ENCODE measurements at regions not wholly inside any gene's neighbourhood (a gene's known extent, or its start where the extent isn't known, plus 50 kb on each side); places are given as distances from the start of the nearest gene placed in this dataset.

DNA sequence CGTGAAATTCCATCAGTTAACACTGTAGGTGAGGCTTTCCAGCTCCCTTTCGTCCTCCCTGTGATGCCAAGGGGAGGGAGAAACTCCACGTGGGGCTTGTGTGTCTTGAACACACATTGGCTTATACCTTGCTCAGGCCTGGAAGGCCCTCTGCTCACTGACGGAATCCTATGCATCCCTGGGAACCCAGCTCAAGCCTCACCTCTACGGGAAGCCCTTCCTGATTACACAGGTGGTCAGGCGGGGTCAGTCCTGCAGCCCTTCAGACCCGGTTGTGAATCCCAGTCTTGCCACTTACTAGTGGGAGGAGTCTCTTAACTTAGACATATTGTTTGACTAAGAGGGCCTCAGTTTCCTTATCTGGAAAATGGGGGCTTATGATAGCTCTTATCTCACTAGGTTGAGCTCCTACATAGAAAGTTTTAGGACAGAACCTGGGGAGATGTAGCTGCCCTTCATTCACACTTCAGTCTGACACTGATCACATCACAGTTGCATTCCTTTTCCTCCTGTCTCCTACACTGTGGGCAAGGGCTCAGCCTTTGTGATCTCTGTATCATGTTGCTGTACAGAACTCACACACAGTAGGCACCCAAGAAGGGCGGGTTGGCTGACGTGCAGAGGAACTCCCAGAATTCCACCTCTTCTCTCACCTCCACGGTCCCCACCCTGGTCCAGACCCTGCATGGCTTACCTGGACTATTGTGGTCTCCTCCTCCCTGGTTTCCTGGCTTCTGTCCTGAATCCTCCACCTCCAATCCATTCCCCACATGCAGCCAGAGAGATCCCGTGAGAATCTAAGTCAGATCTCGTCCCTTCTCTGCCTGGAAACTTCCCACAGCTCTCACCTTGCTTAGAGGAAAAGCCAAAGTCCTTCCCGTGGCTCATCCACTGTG is 129.6 kb downstream of the CEBPB start:
- 76 to 80% methylated on average over 7 to 13 of the region's 13 CpGs for WGBS, 2 experiments (ENCODE audit: insufficient coverage in 2 of 2)
- Histone ChIP-seq H3K9me3 (ENCODE audit: control insufficient read depth, low read length) (no peaks in the 10 kb centered on the region), H3K4me1 (ENCODE audit: control insufficient read depth, insufficient read depth, low read length, poor library complexity, severe bottlenecking) (peaks cover 17% of the 10 kb centered on the region), H3K4me3 (ENCODE audit: extremely low read depth, insufficient read depth, low read length, poor library complexity, severe bottlenecking) (no peak overlapping the region), H3K27ac (ENCODE audit: low read depth, low read length, severe bottlenecking) (no peak overlapping the region), H3K36me3 (ENCODE audit: control insufficient read depth, insufficient read depth, low read length) (no peaks in the 10 kb centered on the region)

DNA sequence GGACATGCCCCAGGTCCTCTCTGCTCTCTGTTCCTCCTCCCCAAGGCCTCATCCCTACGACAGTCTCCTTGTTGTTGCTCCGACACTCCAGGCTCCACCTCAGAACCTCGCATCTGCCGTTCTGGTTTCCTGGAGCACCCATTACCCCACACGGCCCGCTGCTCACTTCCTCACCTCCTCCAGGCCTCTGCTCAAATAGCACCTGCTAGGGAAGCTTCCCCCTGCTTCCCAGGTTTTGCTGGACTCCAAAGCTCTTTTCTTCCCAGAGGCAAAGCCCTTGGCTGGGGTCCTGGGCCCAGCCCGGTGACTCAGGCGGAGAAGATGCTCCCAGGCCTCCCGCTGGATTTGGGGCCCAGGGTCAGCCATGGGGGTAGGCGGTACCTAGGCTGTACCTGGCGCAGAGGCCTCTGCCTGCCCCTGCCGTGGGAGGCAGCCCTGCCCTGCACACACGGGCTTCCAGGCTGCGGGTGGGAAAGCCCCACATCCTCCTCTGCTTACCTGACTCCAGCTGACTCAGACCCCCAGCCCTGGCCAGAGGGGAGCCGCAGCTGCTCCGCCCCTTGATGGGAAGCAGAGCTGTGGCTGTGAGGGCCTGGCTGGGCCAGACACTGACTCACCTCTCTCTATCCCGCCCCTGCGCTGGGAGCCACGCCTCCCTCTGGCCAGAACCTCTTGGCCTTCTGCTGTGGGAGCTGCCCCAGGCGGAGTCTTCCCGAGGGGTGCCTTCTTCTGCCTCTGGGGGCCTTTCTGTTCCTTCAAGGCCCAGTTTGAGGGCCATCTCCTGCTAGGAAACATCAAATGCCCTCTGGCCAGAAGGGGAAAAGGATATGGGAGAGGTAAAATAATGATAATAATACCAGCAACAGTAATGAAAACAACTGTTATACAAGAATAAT is 130.5 kb downstream of the CEBPB start:
- peak overlapping the region; percentile 70 for H3K27ac ChIP-seq (ENCODE audit: low read depth, low read length, severe bottlenecking)
- 37 to 46% methylated on average over 18 to 21 of the region's 21 CpGs for WGBS, 2 experiments (ENCODE audit: insufficient coverage in 2 of 2)
- H3K9me3 ChIP-seq (ENCODE audit: control insufficient read depth, low read length) = no peaks in the 10 kb centered on the region
- H3K4me1 ChIP-seq (ENCODE audit: control insufficient read depth, insufficient read depth, low read length, poor library complexity, severe bottlenecking) = peaks cover 17% of the 10 kb centered on the region
- no peak overlapping the region for H3K4me3 ChIP-seq (ENCODE audit: extremely low read depth, insufficient read depth, low read length, poor library complexity, severe bottlenecking)
- no peaks in the 10 kb centered on the region for H3K36me3 ChIP-seq (ENCODE audit: control insufficient read depth, insufficient read depth, low read length)

DNA sequence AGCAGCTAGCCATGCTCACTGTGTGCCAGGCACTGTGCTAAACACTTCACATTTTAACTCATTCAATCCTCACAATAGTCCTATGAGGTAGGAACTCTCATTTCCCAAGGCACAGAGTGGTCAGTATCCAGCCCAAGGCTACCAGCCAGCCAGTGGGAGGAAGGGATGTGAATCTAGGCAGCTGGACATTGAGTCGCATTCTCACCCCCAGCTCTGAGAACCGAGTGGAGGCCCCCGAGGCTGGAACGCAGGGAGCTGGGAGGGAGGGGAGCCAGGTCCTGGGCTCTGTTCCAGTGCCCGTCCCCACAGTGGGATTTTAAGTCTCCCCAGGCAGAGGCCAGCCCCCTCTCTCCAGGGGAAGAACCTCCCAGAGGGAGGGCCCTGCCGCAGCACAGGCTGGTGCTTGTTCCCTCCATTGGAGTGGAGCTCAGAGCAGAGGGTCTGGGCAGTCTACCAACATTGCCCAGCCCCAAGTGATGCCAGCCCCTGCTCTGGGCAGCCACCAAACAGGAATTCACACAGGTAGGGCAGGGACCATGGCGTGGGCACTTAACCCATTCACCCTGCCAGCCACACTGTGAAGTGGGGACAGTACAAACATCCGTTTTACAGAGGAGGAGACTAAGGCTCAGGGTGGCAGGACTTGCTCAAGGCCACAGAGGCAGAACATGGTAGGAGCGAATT is 131.3 kb downstream of the CEBPB start:
- no peaks in the 10 kb centered on the region for H3K9me3 ChIP-seq (ENCODE audit: control insufficient read depth, low read length)
- no peaks in the 10 kb centered on the region for H3K36me3 ChIP-seq (ENCODE audit: control insufficient read depth, insufficient read depth, low read length)
- peaks cover 17% of the 10 kb centered on the region for H3K4me1 ChIP-seq (ENCODE audit: control insufficient read depth, insufficient read depth, low read length, poor library complexity, severe bottlenecking)
- no peak overlapping the region for H3K4me3 ChIP-seq (ENCODE audit: extremely low read depth, insufficient read depth, low read length, poor library complexity, severe bottlenecking)
- peak overlapping the region; percentile 33 for H3K27ac ChIP-seq (ENCODE audit: low read depth, low read length, severe bottlenecking)
- WGBS, 2 experiments (ENCODE audit: insufficient coverage in 2 of 2) = 66 to 84% methylated on average over 7 to 8 of the region's 9 CpGs

DNA sequence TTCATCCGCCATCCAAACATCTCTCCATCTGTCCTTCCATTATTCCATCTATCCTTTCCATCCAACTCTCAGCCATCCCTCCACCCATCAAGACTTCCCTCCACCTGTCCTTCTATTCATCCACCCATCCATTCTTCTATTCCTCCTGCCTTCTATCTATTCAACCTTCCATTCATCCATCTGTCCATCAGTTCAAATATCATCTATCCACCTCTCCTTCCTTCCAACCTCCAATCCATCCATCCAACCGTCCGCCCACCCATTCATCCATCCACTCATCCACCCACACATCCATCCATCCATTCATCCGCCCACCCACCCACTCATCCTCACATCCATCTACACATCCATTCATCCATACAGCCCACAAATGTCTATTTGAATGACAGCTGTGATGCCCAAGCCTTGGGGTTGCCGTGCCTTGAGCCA is 132.1 kb downstream of the CEBPB start:
- Histone ChIP-seq H3K9me3 (ENCODE audit: control insufficient read depth, low read length) (no peaks in the 10 kb centered on the region), H3K4me1 (ENCODE audit: control insufficient read depth, insufficient read depth, low read length, poor library complexity, severe bottlenecking) (peaks cover 17% of the 10 kb centered on the region), H3K36me3 (ENCODE audit: control insufficient read depth, insufficient read depth, low read length) (no peaks in the 10 kb centered on the region), H3K27ac (ENCODE audit: low read depth, low read length, severe bottlenecking) (no peak overlapping the region), H3K4me3 (ENCODE audit: extremely low read depth, insufficient read depth, low read length, poor library complexity, severe bottlenecking) (no peak overlapping the region)
- 97% methylated on average over 5 of the region's 5 CpGs for WGBS, 2 experiments (ENCODE audit: insufficient coverage in 2 of 2)

DNA sequence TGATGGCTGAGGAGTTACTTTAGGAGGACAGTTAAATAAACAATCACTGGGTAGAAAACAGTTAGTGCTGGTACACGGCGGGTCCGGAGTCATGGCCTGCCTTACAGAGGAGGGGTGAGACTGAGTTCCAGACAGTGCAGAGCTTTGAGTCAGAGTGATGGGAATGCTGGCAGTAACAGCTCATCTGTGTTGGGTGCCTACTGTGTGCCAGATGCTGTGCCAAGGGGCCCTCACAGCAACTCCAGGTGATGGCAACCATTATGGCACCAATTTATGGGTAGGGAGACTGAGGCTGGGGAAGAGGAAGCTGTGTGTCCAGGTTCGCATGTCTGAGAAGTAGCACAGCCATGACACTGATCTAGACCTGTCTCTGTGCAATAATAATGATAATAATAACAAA is 132.6 kb downstream of the CEBPB start:
- WGBS, 2 experiments (ENCODE audit: insufficient coverage in 2 of 2) = 85 to 86% methylated on average over 3 of the region's 4 CpGs
- Histone ChIP-seq H3K4me3 (ENCODE audit: extremely low read depth, insufficient read depth, low read length, poor library complexity, severe bottlenecking) (no peak overlapping the region), H3K36me3 (ENCODE audit: control insufficient read depth, insufficient read depth, low read length) (no peaks in the 10 kb centered on the region), H3K4me1 (ENCODE audit: control insufficient read depth, insufficient read depth, low read length, poor library complexity, severe bottlenecking) (peaks cover 17% of the 10 kb centered on the region), H3K9me3 (ENCODE audit: control insufficient read depth, low read length) (no peaks in the 10 kb centered on the region), H3K27ac (ENCODE audit: low read depth, low read length, severe bottlenecking) (no peak overlapping the region)

DNA sequence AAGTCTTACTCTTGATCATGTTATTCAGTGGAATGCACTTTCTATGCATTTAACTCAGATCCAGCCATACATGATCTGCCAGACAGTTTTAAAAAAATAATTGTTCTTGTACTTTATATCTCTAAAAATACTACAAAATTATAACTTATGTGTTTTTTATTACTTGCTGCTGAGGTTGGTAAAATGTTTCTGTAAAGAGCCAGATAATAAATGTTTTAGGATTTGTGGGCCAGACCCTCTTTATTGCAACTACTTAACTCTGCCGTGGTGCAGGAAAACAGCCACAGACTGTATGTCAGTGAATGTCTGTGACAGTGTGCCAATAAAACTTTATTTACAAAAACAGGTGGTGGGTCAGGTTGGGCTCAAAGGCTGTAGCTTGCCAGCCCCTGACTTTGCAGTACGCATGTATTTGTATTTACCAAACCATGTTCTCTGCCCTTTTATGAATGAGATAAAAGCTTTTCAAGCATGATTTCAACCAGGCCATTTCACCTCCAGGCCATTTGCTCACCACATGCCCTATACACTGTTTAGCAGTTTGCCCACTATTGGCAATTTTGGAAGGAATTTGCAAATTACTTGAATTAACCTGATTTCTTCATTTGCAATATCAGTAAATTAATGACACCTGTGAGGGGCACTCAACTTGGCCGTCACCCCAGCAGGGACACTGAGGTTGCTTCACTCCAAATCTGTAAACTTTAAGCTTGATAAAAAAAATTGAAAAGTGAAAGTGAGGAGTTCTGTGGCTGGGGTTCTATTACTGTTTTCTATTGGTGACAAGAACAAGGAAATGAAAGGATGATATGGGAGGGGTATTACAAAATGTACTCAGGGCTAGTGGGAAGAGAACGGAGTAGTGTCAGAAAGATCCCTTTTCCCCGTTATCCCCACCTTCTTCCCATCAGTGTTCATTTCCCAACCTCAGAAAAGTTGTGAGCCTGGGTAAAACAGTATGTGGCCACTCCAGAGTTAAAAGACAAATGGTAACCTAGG is 133.4 kb downstream of the CEBPB start:
- Histone ChIP-seq H3K9me3 (ENCODE audit: control insufficient read depth, low read length) (no peaks in the 10 kb centered on the region), H3K4me1 (ENCODE audit: control insufficient read depth, insufficient read depth, low read length, poor library complexity, severe bottlenecking) (peaks cover 17% of the 10 kb centered on the region), H3K36me3 (ENCODE audit: control insufficient read depth, insufficient read depth, low read length) (no peaks in the 10 kb centered on the region), H3K4me3 (ENCODE audit: extremely low read depth, insufficient read depth, low read length, poor library complexity, severe bottlenecking) (no peak overlapping the region), H3K27ac (ENCODE audit: low read depth, low read length, severe bottlenecking) (no peak overlapping the region)
- WGBS, 2 experiments (ENCODE audit: insufficient coverage in 2 of 2) = 100% methylated on average over 1 of the region's 5 CpGs; no CpG with 5 or more reads in 1 of the 2 experiments

DNA sequence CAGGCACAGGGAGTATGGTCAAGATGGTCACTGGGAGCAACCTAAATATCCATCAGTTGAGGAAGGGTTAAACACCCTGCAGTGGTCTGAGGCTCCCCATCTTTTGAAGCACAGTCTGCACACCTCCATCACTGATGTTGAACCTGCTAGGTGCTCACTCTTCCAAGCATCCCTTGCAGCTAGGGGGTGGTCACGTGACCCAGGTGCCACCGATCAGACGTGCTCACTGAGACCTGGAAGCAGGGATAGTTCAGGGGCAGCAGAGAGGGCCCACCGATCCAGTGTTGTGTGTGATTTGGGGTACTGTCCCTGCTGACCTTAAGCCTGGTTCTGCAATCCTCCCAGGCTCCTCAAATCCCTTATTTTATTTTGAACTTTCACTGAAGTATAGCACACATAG is 134.6 kb downstream of the CEBPB start:
- Histone ChIP-seq H3K4me1 (ENCODE audit: control insufficient read depth, insufficient read depth, low read length, poor library complexity, severe bottlenecking) (peaks cover 23% of the 10 kb centered on the region), H3K36me3 (ENCODE audit: control insufficient read depth, insufficient read depth, low read length) (no peaks in the 10 kb centered on the region), H3K27ac (ENCODE audit: low read depth, low read length, severe bottlenecking) (no peak overlapping the region), H3K9me3 (ENCODE audit: control insufficient read depth, low read length) (no peaks in the 10 kb centered on the region), H3K4me3 (ENCODE audit: extremely low read depth, insufficient read depth, low read length, poor library complexity, severe bottlenecking) (no peak overlapping the region)
- WGBS, 2 experiments (ENCODE audit: insufficient coverage in 2 of 2) = 100% methylated on average over 3 of the region's 4 CpGs; no CpG with 5 or more reads in 1 of the 2 experiments

DNA sequence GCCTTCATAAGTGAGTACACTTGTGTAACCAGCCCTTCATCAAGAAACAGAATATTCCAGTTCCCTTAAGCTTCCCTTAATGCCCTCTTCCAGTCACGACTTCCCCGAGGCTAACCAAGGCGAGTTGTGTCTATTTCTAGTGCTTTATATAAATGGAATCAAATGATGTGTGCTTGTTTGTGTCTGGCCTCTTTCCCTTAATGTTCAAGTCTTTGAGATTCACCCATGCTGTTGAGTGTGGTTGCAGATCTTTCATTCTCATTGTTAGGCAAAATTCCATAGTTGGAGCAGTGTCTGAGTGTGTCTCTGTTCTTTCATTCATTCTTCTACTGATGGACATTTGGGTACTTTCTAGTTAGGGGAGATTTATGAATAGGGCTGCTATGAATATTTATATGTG is 135.0 kb downstream of the CEBPB start:
- no peaks in the 10 kb centered on the region for H3K36me3 ChIP-seq (ENCODE audit: control insufficient read depth, insufficient read depth, low read length)

DNA sequence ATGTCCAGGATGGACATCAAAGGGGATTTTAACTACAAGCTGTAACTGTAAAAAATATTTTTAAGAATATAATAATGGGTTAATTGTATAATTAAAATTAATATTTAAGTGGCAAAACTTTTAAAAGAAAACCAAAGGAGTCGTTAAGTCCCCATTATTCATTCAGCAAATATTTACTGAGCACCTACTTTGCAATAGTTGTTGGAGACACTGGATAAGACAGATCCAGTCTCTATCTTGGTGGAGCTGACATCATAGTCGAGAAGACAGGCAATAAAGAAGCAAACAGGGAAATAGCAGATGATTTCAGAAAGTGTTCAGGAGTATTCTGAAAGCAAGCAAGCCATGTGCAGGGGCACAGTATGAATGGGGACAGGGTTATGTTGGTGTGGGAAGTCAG is 137.0 kb downstream of the CEBPB start:
- Histone ChIP-seq H3K36me3 (ENCODE audit: control insufficient read depth, insufficient read depth, low read length) (no peaks in the 10 kb centered on the region), H3K4me3 (ENCODE audit: extremely low read depth, insufficient read depth, low read length, poor library complexity, severe bottlenecking) (no peak overlapping the region), H3K9me3 (ENCODE audit: control insufficient read depth, low read length) (no peaks in the 10 kb centered on the region), H3K27ac (ENCODE audit: low read depth, low read length, severe bottlenecking) (no peak overlapping the region), H3K4me1 (ENCODE audit: control insufficient read depth, insufficient read depth, low read length, poor library complexity, severe bottlenecking) (peaks cover 6% of the 10 kb centered on the region)
- WGBS, 2 experiments (ENCODE audit: insufficient coverage in 2 of 2) = 83 to 91% methylated on average over 1 of the region's 2 CpGs

More for the DNA sequence above, 135.0 kb downstream of the CEBPB start:
- Histone ChIP-seq H3K4me3 (ENCODE audit: extremely low read depth, insufficient read depth, low read length, poor library complexity, severe bottlenecking) (no peak overlapping the region), H3K9me3 (ENCODE audit: control insufficient read depth, low read length) (no peaks in the 10 kb centered on the region), H3K4me1 (ENCODE audit: control insufficient read depth, insufficient read depth, low read length, poor library complexity, severe bottlenecking) (peaks cover 23% of the 10 kb centered on the region), H3K27ac (ENCODE audit: low read depth, low read length, severe bottlenecking) (no peak overlapping the region)
- WGBS, 2 experiments (ENCODE audit: insufficient coverage in 2 of 2) = 80% methylated on average over 1 of the region's 3 CpGs; no CpG with 5 or more reads in 1 of the 2 experiments
